ENCODE measurements at regions not wholly inside any gene's neighbourhood (a gene's known extent, or its start where the extent isn't known, plus 50 kb on each side); places are given as distances from the start of the nearest gene placed in this dataset.

DNA sequence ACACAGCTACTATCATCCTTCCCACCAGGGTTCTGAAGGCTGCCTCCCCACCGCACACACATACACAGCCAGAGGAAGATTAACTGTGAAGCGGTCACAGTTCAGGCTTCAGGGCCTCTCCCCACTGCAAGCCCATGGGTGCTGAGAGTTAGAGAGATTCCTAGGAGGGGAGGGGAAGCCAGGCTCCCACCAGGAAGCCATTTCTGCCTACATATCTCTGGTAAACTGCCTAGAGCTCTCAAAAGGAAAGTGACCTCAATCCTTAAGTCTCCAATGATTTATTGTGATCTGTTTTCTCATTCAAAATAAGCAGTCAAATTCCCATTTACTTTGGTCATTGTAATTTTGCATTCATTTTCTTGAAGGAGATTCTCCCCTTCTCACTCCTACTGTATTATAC is 141.0 kb upstream of the BNIP2 start:
- Histone ChIP-seq H3K4me3 (ENCODE audit: low read depth, low read length) (no peak overlapping the region), H3K9me3 (no peaks in the 10 kb centered on the region), H3K4me1 (peaks cover 19% of the 10 kb centered on the region), H3K36me3 (ENCODE audit: control insufficient read depth, insufficient read depth, low read length) (no peaks in the 10 kb centered on the region), H3K27me3 (replicated peaks; ENCODE audit: control insufficient read depth, insufficient read depth, low read length) (no peaks in the 10 kb centered on the region)
- ChIA-PET POLR2A (no interaction called here), CTCF (no interaction called here)
- peaks cover 7% of the 10 kb centered on the region for H3K27me3 Mint-ChIP-seq (ENCODE audit: insufficient read depth, unreplicated experiment)
- no peak for DNase-seq
- BruUV-seq (replicated peaks): no TSS peak
- H3K4me3 Mint-ChIP-seq (ENCODE audit: unreplicated experiment): no peak overlapping the region
- H3K9me3 Mint-ChIP-seq (ENCODE audit: unreplicated experiment): no peaks in the 10 kb centered on the region
- intact Hi-C loops (cut with micrococcal nuclease; ENCODE audit: unreplicated experiment): no loop called here
- TF ChIP-seq, protein P1, sequence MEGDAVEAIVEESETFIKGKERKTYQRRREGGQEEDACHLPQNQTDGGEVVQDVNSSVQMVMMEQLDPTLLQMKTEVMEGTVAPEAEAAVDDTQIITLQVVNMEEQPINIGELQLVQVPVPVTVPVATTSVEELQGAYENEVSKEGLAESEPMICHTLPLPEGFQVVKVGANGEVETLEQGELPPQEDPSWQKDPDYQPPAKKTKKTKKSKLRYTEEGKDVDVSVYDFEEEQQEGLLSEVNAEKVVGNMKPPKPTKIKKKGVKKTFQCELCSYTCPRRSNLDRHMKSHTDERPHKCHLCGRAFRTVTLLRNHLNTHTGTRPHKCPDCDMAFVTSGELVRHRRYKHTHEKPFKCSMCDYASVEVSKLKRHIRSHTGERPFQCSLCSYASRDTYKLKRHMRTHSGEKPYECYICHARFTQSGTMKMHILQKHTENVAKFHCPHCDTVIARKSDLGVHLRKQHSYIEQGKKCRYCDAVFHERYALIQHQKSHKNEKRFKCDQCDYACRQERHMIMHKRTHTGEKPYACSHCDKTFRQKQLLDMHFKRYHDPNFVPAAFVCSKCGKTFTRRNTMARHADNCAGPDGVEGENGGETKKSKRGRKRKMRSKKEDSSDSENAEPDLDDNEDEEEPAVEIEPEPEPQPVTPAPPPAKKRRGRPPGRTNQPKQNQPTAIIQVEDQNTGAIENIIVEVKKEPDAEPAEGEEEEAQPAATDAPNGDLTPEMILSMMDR (IDR thresholded peaks at IDR 0.05; ENCODE audit: insufficient read depth in 1 of 2, low read depth in 1 of 2, low read length in 1 of 2, severe bottlenecking in 1 of 2, unreplicated experiment in 1 of 2): no peak
- H3K27ac Mint-ChIP-seq (ENCODE audit: unreplicated experiment): no peak overlapping the region
- H3K4me1 Mint-ChIP-seq (ENCODE audit: low read depth, unreplicated experiment): no peaks in the 10 kb centered on the region
- no peaks in the 10 kb centered on the region for H3K36me3 Mint-ChIP-seq (ENCODE audit: insufficient read depth, unreplicated experiment)

DNA sequence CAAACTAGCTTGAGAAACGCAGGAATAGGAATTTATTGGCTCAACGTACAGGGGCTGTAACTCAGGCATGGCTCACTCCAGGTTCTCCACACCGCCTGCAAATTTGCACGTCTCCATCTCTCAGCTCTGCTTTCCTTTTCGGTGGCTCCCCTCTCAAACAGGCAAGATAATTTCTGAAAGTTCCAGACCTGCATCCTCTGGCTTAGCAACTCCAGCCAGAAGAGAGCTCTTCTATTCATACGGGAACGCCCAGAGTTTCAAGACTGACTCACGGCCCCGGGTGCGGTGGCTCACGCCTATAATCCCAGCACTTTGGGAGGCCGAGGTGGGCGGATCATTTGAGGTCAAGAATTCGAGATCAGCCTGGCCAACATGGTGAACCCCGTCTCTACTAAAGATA is 139.7 kb upstream of the BNIP2 start:
- no peaks in the 10 kb centered on the region for H3K9me3 ChIP-seq
- H3K4me1 ChIP-seq: peaks cover 19% of the 10 kb centered on the region
- no peaks in the 10 kb centered on the region for H3K27me3 ChIP-seq (replicated peaks; ENCODE audit: control insufficient read depth, insufficient read depth, low read length)
- H3K4me3 ChIP-seq (ENCODE audit: low read depth, low read length): no peak overlapping the region
- Mint-ChIP-seq H3K27ac (ENCODE audit: unreplicated experiment) (no peak overlapping the region), H3K4me3 (ENCODE audit: unreplicated experiment) (no peak overlapping the region), H3K9me3 (ENCODE audit: unreplicated experiment) (no peaks in the 10 kb centered on the region), H3K27me3 (ENCODE audit: insufficient read depth, unreplicated experiment) (peaks cover 3% of the 10 kb centered on the region), H3K4me1 (ENCODE audit: low read depth, unreplicated experiment) (no peaks in the 10 kb centered on the region), H3K36me3 (ENCODE audit: insufficient read depth, unreplicated experiment) (no peaks in the 10 kb centered on the region)
- POLR2A ChIA-PET: no interaction called here
- TF ChIP-seq, protein P1 (IDR thresholded peaks at IDR 0.05; ENCODE audit: insufficient read depth in 1 of 2, low read depth in 1 of 2, low read length in 1 of 2, severe bottlenecking in 1 of 2, unreplicated experiment in 1 of 2): no peak
- H3K36me3 ChIP-seq (ENCODE audit: control insufficient read depth, insufficient read depth, low read length): no peaks in the 10 kb centered on the region
- intact Hi-C loops (cut with micrococcal nuclease; ENCODE audit: unreplicated experiment): no loop called here
- DNase-seq: no peak
- BruUV-seq (replicated peaks): no TSS peak
- CTCF ChIA-PET: no interaction called here

DNA sequence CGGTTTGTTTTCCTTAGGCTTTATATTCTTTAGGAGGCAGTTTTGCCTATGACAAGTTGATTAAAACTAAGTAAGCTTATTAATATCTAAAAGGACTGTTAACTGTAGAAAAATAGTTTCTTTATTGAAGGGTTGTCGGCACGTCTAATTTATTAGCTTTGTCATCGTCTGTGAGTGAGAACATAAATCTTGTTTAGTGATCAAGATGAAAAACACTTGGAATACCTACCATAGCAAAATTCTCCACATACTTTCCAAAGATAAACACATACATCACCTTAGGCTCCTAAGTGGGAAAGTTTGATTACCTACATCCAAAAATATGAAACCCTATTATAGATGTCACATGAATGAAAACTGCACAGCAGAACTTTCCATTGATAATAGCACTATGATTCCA is 139.1 kb upstream of the BNIP2 start:
- no peaks in the 10 kb centered on the region for H3K27me3 ChIP-seq (replicated peaks; ENCODE audit: control insufficient read depth, insufficient read depth, low read length)
- no peaks in the 10 kb centered on the region for H3K36me3 Mint-ChIP-seq (ENCODE audit: insufficient read depth, unreplicated experiment)
- no peaks in the 10 kb centered on the region for H3K9me3 Mint-ChIP-seq (ENCODE audit: unreplicated experiment)
- H3K4me3 ChIP-seq (ENCODE audit: low read depth, low read length): no peak overlapping the region
- no peak overlapping the region for H3K4me3 Mint-ChIP-seq (ENCODE audit: unreplicated experiment)
- no peaks in the 10 kb centered on the region for H3K36me3 ChIP-seq (ENCODE audit: control insufficient read depth, insufficient read depth, low read length)
- peaks cover 19% of the 10 kb centered on the region for H3K4me1 ChIP-seq
- H3K4me1 Mint-ChIP-seq (ENCODE audit: low read depth, unreplicated experiment): no peaks in the 10 kb centered on the region
- peaks cover 6% of the 10 kb centered on the region for H3K27me3 Mint-ChIP-seq (ENCODE audit: insufficient read depth, unreplicated experiment)
- no peak overlapping the region for H3K27ac Mint-ChIP-seq (ENCODE audit: unreplicated experiment)
- H3K9me3 ChIP-seq: no peaks in the 10 kb centered on the region
- TF ChIP-seq, protein P1 (IDR thresholded peaks at IDR 0.05; ENCODE audit: insufficient read depth in 1 of 2, low read depth in 1 of 2, low read length in 1 of 2, severe bottlenecking in 1 of 2, unreplicated experiment in 1 of 2): no peak
- intact Hi-C loops (cut with micrococcal nuclease; ENCODE audit: unreplicated experiment): no loop called here
- no peak for DNase-seq
- no TSS peak for BruUV-seq (replicated peaks)
- CTCF ChIA-PET: no interaction called here
- POLR2A ChIA-PET: no interaction called here

Measured in Caco-2 (cell line).